Tibial nerve (tissue), 4 donors: ENCODE measurements at regions not wholly inside any gene's neighbourhood (a gene's known extent, or its start where the extent isn't known, plus 50 kb on each side); places are given as distances from the start of the nearest gene placed in this dataset.

Experiments
- DNase-seq, 2 donors: peaks; one replicate each; pipeline ENCODE4 v3.0.0-alpha.2; 2019; ENCODE audit warnings: low spot score in 2 of 2
- H3K27ac ChIP-seq, 4 donors: fragments of 200-600 bp; sonication (generic) in 3 of 4; one replicate each; pipeline ENCODE4 v1.5.1; 2017 to 2019; ENCODE audit warnings: mild to moderate bottlenecking in 1 of 4
- H3K27me3 ChIP-seq, 2 donors: fragments of 200-600 bp; sonication (generic) in 1 of 2; one replicate each; pipeline versions ENCODE4 v1.5.1 to v1.6.0; 2017 to 2019
- H3K36me3 ChIP-seq, 3 donors: fragments of 200-600 bp; sonication (generic); one replicate each; pipeline ENCODE4 v1.5.1; 2018 to 2019
- H3K4me1 ChIP-seq, 4 donors: fragments of 200-600 bp; sonication (generic) in 3 of 4; one replicate each; pipeline ENCODE4 v1.5.1; 2017 to 2019
- H3K4me3 ChIP-seq, 4 donors: fragments of 200-600 bp; sonication (generic) in 3 of 4; one replicate each; pipeline ENCODE4 v1.5.1; 2017 to 2019; ENCODE audit warnings: mild to moderate bottlenecking in 1 of 4, moderate library complexity in 1 of 4
- H3K9me3 ChIP-seq, 4 donors: fragments of 200-600 bp; sonication (generic) in 3 of 4; one replicate each; pipeline ENCODE4 v1.5.1; 2017 to 2019
- EP300 ChIP-seq, 2 donors: sonication (generic); formaldehyde crosslinking; IDR thresholded peaks; one replicate each; pipeline ENCODE4 v1.6.1; 2017; ENCODE audit warnings: antibody characterized with exemption in 2 of 2, mild to moderate bottlenecking in 1 of 2
- POLR2A ChIP-seq, 2 donors: fragments of 450-650 bp; IDR thresholded peaks; one replicate each; pipeline ENCODE4 v1.6.1; 2017; ENCODE audit warnings: antibody characterized with exemption in 2 of 2, mild to moderate bottlenecking in 2 of 2, moderate library complexity in 2 of 2
- WGBS, 2 donors: methylation state at CpG; one replicate each; pipeline ENCODE4 v1.1.5; 2018; 5-methylcytosine and 5-hydroxymethylcytosine counted together
- TF ChIP-seq, protein P1 (sequence below), 5 experiments: fragments of 200-600 bp in 3 of 5; fragments of 450-650 bp in 2 of 5; sonication (generic) in 3 of 5; IDR thresholded peaks; one replicate each; pipeline ENCODE4 v1.5.1; 2016 to 2019; ENCODE audit warnings: antibody characterized with exemption in 5 of 5, mild to moderate bottlenecking in 3 of 5, moderate library complexity in 2 of 5

- Histone ChIP-seq H3K27ac (no peak overlapping the region), H3K9me3 (peaks cover 0 to 5% (median 0%) of the 10 kb centered on the region in 4 donors), H3K4me3 (no peak overlapping the region), H3K27me3 (no peaks in the 10 kb centered on the region), H3K4me1 (no peaks in the 10 kb centered on the region), H3K36me3 (no peaks in the 10 kb centered on the region)
- WGBS, 2 donors: 83% methylated on average over 3 of the region's 3 CpGs
- TF ChIP-seq POLR2A (IDR thresholded peaks at IDR 0.05): no peak
- no peak for DNase-seq
Observed at GRCh38 chr2:16363581-16363980, 302.1 kb downstream of the CYRIA start.

GRCh38 chr2:16362611-16363010 lies 303.0 kb downstream of the CYRIA start:
- H3K27ac ChIP-seq: no peak overlapping the region
- peaks cover 0 to 9% (median 0%) of the 10 kb centered on the region in 4 donors for H3K9me3 ChIP-seq
- DNase-seq: no peak
- H3K4me3 ChIP-seq: no peak overlapping the region
- WGBS, 2 donors: 77 to 81% methylated on average over 4 of the region's 4 CpGs
- no peaks in the 10 kb centered on the region for H3K4me1 ChIP-seq
- H3K36me3 ChIP-seq: no peaks in the 10 kb centered on the region
- no peaks in the 10 kb centered on the region for H3K27me3 ChIP-seq
- TF ChIP-seq, protein P1, sequence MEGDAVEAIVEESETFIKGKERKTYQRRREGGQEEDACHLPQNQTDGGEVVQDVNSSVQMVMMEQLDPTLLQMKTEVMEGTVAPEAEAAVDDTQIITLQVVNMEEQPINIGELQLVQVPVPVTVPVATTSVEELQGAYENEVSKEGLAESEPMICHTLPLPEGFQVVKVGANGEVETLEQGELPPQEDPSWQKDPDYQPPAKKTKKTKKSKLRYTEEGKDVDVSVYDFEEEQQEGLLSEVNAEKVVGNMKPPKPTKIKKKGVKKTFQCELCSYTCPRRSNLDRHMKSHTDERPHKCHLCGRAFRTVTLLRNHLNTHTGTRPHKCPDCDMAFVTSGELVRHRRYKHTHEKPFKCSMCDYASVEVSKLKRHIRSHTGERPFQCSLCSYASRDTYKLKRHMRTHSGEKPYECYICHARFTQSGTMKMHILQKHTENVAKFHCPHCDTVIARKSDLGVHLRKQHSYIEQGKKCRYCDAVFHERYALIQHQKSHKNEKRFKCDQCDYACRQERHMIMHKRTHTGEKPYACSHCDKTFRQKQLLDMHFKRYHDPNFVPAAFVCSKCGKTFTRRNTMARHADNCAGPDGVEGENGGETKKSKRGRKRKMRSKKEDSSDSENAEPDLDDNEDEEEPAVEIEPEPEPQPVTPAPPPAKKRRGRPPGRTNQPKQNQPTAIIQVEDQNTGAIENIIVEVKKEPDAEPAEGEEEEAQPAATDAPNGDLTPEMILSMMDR (IDR thresholded peaks at IDR 0.05): no peak
- TF ChIP-seq EP300 (IDR thresholded peaks at IDR 0.05): no peak
- no peak for TF ChIP-seq POLR2A (IDR thresholded peaks at IDR 0.05)

DNA sequence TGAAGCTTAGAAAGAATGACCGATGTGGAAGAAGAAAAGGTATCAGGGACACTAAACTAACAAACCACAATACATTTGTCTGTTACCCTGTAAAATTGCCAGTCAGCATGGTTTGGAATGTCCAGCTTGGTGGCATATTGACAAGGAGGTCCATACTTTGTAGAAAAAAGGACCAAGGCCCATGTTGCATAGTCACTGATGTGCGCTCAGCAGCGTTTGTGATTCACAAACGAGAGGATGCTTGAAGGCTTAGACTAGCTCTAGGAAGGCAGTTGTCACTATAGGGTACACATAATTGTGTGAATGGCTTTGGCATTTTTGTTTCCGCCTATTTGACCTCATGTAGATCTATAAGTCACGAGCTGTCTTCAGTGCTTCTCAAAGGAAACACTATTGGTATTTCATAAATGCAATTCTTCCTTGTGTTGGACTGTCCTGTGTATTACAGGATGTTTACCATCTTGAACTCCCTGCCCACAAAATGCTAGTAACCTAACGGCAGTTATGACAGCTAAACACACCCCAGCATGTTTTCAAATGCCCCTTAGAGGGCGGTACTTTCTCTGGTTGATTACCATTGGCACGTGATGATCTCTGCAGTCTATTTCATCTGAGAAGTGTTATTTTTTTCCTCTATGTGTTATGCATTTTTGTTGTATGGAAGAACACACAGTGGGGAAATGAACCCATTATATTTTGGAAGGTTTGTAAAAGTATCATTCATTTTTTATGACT lies 304.2 kb downstream of the CYRIA start:
- 65 to 74% methylated on average over 9 of the region's 9 CpGs for WGBS, 2 donors
- Histone ChIP-seq H3K27ac (no peak overlapping the region), H3K4me1 (no peaks in the 10 kb centered on the region), H3K9me3 (peaks cover 0 to 21% (median 2%) of the 10 kb centered on the region in 4 donors), H3K36me3 (no peaks in the 10 kb centered on the region), H3K27me3 (no peaks in the 10 kb centered on the region), H3K4me3 (no peak overlapping the region)
- no peak for DNase-seq
- TF ChIP-seq POLR2A (IDR thresholded peaks at IDR 0.05) (no peak), EP300 (IDR thresholded peaks at IDR 0.05) (no peak)
- TF ChIP-seq, protein P1 (IDR thresholded peaks at IDR 0.05): no peak

- 89 to 97% methylated on average over 1 of the region's 1 CpG for WGBS, 2 donors
- no peak for DNase-seq
- TF ChIP-seq EP300 (IDR thresholded peaks at IDR 0.05): no peak
- TF ChIP-seq, protein P1 (IDR thresholded peaks at IDR 0.05): no peak
- TF ChIP-seq POLR2A (IDR thresholded peaks at IDR 0.05): no peak
- H3K4me3 ChIP-seq: no peak overlapping the region
- no peak overlapping the region for H3K27ac ChIP-seq
- peaks cover 0 to 21% (median 2%) of the 10 kb centered on the region in 4 donors for H3K9me3 ChIP-seq
- no peaks in the 10 kb centered on the region for H3K36me3 ChIP-seq
- H3K27me3 ChIP-seq: no peaks in the 10 kb centered on the region
- H3K4me1 ChIP-seq: no peaks in the 10 kb centered on the region
Observed at GRCh38 chr2:16359961-16360360, 305.7 kb downstream of the CYRIA start.

DNA sequence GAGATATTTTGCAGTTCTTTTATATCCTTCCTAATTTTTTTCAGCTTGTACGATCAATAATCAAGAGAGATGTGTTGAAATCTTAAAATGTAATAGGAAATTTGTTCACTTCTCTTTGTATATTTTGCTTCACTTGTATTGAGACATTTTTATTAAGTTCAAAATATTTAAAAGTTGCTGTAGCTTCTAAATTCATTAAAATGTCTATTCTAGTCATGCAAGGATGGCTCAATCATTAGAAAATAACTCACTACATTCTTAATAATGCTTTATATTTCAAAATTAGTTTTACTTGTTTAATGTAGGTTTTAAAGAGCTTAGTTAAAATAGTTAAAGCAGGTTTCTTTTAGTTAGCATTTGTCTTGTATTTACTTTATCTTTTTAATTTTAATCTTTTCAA lies 308.4 kb downstream of the CYRIA start:
- Histone ChIP-seq H3K36me3 (no peaks in the 10 kb centered on the region), H3K27ac (no peak overlapping the region), H3K9me3 (peaks cover 0 to 15% (median 2%) of the 10 kb centered on the region in 4 donors), H3K27me3 (no peaks in the 10 kb centered on the region), H3K4me1 (no peaks in the 10 kb centered on the region), H3K4me3 (no peak overlapping the region)
- TF ChIP-seq, protein P1 (IDR thresholded peaks at IDR 0.05): no peak
- TF ChIP-seq EP300 (IDR thresholded peaks at IDR 0.05) (no peak), POLR2A (IDR thresholded peaks at IDR 0.05) (no peak)
- DNase-seq: no peak
- 95 to 100% methylated on average over 1 of the region's 1 CpG for WGBS, 2 donors
